HG02798 (cell line): ENCODE measurements at regions not wholly inside any gene's neighbourhood (a gene's known extent, or its start where the extent isn't known, plus 50 kb on each side); places are given as distances from the start of the nearest gene placed in this dataset.

Source experiments
- ATAC-seq: cut with Tn5 transposase; IDR thresholded peaks from one replicate; pipeline ENCODE4 v1.9.1; 2021; ENCODE audit warnings: mild to moderate bottlenecking; ENCODE audit not compliant: unreplicated experiment, poor library complexity

DNA sequence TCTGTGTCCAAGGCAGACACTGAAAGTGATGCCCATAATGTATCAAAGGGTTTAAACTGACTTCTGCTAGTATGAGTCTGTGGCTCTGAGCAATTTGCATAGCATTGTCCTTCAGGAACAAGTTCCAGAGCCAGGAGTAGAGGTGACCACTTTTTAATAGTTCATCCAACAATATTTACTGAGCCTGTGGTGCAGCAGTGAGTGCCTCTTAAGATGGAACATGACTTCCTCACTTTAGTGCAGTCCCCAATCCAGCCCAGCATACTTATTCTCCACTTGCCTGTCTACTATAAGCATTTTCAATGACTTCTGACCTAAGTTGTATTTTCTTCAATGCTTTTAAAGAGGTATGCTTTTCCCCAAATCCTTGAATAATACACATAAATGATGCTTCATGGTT, 611.3 kb downstream of the MED13L start:
- no peak for ATAC-seq

GRCh38 chr12:115661112-115661511, 616.4 kb downstream of the MED13L start:
- ATAC-seq = no peak

- no peak for ATAC-seq
Observed at GRCh38 chr12:115660211-115660805, 617.2 kb downstream of the MED13L start.

GRCh38 chr12:115659422-115659821, 618.1 kb downstream of the MED13L start:
- ATAC-seq = no peak

- no peak for ATAC-seq
Observed at GRCh38 chr12:115657081-115658013, 620.1 kb downstream of the MED13L start.

DNA sequence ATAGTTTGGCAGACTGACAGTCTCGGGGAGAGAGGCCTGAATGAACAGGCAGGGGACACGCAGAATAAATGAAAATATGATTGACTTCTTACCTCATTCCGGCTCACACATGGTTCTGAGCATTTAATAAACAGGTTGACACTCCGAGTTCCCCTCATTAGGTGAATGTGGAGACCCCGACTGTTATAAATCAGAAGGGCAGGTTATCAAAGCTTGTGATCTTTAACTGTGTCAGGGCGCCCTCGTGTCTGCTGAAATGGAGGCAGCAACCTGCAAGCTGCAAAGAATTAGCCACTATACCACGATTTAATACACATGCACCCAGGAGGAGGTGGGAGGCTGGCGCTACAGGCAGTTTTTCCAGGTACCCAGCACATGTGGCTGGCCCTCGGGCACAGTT, 627.5 kb downstream of the MED13L start:
- ATAC-seq = no peak

DNA sequence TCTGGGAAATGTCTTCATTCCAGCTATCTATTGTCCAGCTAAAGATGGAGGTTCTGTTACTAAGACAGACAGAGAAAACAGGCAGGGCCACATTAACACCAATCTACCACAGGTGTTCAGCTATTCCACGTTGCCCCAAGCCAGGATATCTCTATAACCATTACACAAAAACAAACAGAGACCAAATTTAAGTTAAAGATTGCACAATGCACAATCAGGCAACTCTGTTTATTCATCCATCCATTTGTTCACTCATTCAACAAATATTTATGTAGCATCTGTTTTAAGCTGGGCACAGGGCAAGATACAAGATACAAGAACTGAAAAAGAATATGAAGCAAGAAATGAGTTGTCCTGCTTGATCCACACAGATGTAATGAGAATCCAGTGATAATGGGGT, 629.0 kb downstream of the MED13L start:
- no peak for ATAC-seq

DNA sequence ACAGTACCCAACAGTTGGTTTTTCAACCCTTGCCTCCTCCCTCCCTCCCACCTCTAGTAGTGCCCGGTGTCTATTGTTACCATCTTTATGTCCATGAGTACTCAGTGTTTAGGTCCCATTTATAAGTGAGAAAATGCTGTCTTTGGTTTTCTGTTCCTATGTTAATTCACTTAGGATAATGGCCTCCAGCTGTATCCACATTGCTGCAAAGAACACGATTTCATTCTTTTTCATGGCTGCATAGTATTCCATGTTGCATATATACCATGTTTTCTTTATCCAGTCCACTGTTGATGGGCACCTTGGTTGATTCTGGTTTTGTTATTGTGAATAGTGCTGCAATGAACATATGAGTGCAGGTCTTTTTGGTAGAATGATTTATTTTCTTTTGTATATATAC, 631.3 kb downstream of the MED13L start:
- no peak for ATAC-seq

GRCh38 chr12:115640929-115641328, 636.6 kb downstream of the MED13L start:
- ATAC-seq = no peak

DNA sequence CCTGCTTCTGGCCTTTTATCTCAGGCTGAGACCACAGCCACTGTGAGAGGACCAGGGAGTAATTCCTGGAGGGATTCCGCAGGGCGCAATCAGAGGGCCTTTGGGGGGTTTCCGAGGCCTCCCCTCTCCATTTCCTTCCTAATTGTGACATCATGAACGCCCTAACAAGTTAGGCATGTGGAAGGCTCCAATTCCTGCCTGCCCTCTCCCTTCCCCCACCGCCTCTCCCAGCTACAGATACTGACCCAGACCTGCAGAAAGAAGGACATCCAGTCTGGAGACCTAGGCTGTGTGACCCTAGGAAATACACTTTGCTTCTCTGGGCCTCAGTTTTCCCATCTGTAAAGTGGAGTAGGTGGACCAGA, 637.9 kb downstream of the MED13L start:
- no peak for ATAC-seq

- ATAC-seq = no peak
Observed at GRCh38 chr12:115638733-115639647, 638.5 kb downstream of the MED13L start.

DNA sequence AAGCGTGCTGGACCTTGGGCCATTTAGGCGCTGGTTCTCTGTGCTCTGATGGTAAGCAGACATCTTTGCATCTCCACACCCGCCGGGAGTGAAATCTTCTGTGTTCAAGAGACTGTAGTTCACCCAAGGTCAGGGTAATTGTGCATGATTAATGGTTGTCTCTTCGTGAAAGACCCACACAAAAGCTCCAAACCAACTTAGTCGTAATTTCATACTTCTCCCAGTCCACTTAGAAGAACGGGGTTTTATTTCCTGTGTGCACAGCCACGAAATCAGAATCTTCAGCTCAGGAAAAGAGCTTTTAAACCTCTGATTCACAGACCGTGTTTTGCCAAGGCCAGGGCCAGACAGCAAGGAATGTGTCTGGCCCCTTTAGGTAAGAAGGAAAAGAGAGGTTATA, 640.9 kb downstream of the MED13L start:
- ATAC-seq = no peak

- ATAC-seq = no peak
Observed at GRCh38 chr12:115632308-115632707, 645.2 kb downstream of the MED13L start.

- no peak for ATAC-seq
Observed at GRCh38 chr12:115630136-115630535, 647.4 kb downstream of the MED13L start.

- no peak for ATAC-seq
Observed at GRCh38 chr12:115626210-115626609, 651.3 kb downstream of the MED13L start.

DNA sequence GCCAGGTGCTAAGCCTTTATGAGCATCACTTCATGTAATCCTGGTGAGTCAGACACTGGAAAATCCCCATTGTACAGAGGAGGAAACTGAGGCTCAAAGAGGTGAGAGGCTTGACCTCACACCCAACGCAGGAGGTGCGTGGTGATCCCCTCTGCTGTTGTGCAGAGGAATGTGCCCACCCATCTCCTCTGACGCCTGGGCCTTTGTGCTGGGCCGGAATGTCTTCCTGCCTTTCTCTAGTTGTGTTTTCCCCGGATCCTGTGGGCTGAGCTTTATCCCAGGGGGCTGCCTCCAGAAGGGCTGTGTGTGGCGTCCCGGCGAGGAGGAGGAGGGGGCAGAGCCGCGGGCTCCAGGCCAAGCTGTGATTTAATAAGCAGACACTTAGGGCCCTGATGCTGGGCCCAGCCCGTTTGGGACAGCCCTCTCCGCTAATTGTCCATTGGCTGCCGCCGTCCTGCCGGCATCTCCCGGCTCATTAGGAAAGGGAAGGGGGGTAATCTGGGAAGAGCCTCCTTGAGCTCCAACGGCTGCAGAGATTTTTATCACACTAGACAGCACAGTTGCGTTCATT, 653.6 kb downstream of the MED13L start:
- ATAC-seq = no peak

- ATAC-seq = no peak
Observed at GRCh38 chr12:115623275-115623674, 654.2 kb downstream of the MED13L start.

DNA sequence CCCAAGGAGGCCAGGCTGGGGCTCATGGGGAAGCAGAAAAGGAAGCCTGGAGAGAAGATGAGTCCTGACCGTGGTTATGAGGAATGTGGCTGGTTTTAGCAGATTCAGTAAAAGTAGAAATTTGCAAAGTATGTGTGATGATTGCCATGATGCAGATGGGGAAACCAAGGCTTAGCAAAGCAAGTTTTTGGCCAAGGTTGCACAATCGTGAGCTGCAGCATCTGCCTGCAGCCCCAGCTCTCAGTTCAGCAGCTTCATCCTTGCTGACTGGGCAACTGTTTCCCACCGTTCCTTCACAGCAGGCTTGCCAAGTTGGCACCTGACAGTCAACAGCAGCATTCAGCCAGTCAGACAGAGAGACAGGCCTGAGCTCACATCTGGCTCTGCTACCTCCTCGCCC, 656.7 kb downstream of the MED13L start:
- no peak for ATAC-seq

DNA sequence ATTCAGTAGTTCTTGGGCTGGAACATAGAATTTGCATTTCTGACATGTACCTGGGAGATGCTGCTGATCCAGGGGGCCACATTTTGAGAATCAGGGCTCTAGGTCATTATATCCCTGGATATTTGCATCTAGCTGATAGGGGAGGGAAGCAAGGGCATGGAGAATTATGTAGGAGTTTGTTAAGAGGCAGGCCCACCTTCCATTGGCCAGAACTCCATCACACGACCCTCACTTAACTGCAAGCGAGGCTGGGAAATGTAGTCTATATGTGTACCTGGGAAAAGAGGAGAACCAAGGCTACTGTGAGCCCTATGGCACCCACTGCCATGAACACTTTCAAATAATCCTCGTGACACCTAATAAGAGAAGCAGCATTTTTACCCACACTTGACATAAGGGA, 657.6 kb downstream of the MED13L start:
- ATAC-seq = no peak

DNA sequence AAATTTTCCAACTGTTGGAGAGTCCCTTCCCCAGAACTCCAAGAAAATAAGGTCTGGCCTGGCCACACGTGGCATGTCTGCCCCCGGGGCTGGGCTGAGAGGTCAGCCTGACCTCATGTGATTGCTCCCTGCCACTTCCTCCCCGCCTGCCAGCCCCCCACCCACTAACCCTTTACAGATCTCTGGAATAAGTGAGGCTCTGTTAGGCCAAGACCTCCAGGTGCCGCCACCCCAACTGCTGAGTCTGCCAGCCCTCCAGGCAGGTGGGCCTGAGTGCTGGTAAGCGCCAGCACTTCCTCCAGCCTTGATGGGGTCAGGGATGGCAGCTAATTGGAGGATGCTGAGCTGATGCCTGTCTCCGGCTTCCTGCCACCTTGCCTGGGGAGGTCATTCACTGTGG, 658.4 kb downstream of the MED13L start:
- no peak for ATAC-seq

- no peak for ATAC-seq
Observed at GRCh38 chr12:115618105-115618504, 659.4 kb downstream of the MED13L start.
